ENCODE measurements at regions not wholly inside any gene's neighbourhood (a gene's known extent, or its start where the extent isn't known, plus 50 kb on each side); places are given as distances from the start of the nearest gene placed in this dataset.
A peak's percentile ranks its signal among the peaks of the same experiment; 100 is the strongest.

GRCh38 chr6:95117236-95117635 is 460.1 kb upstream of the MANEA start:
- CTCF ChIA-PET = no interaction called here
- peak; percentile 36; the same call in 1 of the 2 replicates for ATAC-seq

More at GRCh38 chr6:95117236-95117635, 460.1 kb upstream of the MANEA start:
- no TSS peak for BruUV-seq (replicated peaks)
- H3K27ac ChIP-seq (ENCODE audit: low read depth, low read length) = no peak overlapping the region
- ChIA-PET POLR2A (no interaction called here), RAD21 (ENCODE audit: low non-redundant PET in 1 of 2, low total read pairs in 2 of 2, uncharacterized antibody in 2 of 2, unreplicated experiment in 2 of 2) (no interaction called here)
- H3K27me3 ChIP-seq (ENCODE audit: insufficient read depth, low read length) = no peaks in the 10 kb centered on the region
- no peak overlapping the region for H3K4me2 ChIP-seq (ENCODE audit: low read length)
- H3K79me2 ChIP-seq (ENCODE audit: insufficient read depth, low read length) = no peaks in the 10 kb centered on the region
- intact Hi-C loops (cut with micrococcal nuclease) = no loop called here
- no peaks in the 10 kb centered on the region for H3K36me3 ChIP-seq (ENCODE audit: control insufficient read depth in 1 of 2, insufficient read depth in 2 of 2, low read length in 2 of 2)
- no peaks in the 10 kb centered on the region for H3K9me2 ChIP-seq (ENCODE audit: insufficient read depth)
- H3K4me1 ChIP-seq (ENCODE audit: control insufficient read depth in 1 of 2, insufficient read depth in 2 of 2, low read length in 2 of 2) = peaks cover 0 to 5% of the 10 kb centered on the region in 2 experiments; a peak in 2 of 4 replicates
- 0 out of 4 replicates have a peak, but pooled peaks cover 0 to 3% of the 10 kb centered on the region in 2 experiments for H3K9me3 ChIP-seq (ENCODE audit: control insufficient read depth in 1 of 2, insufficient read depth in 1 of 2, low read depth in 1 of 2, low read length in 2 of 2)
- DNase-seq (ENCODE audit: low read depth, low spot score) = peak; percentile 16
- no peak overlapping the region for H3K9ac ChIP-seq (ENCODE audit: low read length)
- no peaks in the 10 kb centered on the region for H4K20me1 ChIP-seq (ENCODE audit: insufficient read depth)
- TF ChIP-seq, protein P1, sequence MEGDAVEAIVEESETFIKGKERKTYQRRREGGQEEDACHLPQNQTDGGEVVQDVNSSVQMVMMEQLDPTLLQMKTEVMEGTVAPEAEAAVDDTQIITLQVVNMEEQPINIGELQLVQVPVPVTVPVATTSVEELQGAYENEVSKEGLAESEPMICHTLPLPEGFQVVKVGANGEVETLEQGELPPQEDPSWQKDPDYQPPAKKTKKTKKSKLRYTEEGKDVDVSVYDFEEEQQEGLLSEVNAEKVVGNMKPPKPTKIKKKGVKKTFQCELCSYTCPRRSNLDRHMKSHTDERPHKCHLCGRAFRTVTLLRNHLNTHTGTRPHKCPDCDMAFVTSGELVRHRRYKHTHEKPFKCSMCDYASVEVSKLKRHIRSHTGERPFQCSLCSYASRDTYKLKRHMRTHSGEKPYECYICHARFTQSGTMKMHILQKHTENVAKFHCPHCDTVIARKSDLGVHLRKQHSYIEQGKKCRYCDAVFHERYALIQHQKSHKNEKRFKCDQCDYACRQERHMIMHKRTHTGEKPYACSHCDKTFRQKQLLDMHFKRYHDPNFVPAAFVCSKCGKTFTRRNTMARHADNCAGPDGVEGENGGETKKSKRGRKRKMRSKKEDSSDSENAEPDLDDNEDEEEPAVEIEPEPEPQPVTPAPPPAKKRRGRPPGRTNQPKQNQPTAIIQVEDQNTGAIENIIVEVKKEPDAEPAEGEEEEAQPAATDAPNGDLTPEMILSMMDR (IDR thresholded peaks at IDR 0.05 in 2 of 3, conservative IDR thresholded peaks at IDR 0.05 in 1 of 3; ENCODE audit: borderline replicate concordance in 1 of 3, insufficient read depth in 1 of 3, low read depth in 2 of 3, low read length in 2 of 3) = no peak
- TF ChIP-seq EZH2phosphoT487 (IDR thresholded peaks at IDR 0.05; ENCODE audit: borderline replicate concordance) (no peak), CEBPB (IDR thresholded peaks at IDR 0.05; ENCODE audit: low read depth) (no peak), EZH2 (IDR thresholded peaks at IDR 0.05) (no peak)
- TF ChIP-seq, protein P2, sequence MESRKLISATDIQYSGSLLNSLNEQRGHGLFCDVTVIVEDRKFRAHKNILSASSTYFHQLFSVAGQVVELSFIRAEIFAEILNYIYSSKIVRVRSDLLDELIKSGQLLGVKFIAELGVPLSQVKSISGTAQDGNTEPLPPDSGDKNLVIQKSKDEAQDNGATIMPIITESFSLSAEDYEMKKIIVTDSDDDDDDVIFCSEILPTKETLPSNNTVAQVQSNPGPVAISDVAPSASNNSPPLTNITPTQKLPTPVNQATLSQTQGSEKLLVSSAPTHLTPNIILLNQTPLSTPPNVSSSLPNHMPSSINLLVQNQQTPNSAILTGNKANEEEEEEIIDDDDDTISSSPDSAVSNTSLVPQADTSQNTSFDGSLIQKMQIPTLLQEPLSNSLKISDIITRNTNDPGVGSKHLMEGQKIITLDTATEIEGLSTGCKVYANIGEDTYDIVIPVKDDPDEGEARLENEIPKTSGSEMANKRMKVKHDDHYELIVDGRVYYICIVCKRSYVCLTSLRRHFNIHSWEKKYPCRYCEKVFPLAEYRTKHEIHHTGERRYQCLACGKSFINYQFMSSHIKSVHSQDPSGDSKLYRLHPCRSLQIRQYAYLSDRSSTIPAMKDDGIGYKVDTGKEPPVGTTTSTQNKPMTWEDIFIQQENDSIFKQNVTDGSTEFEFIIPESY (IDR thresholded peaks at IDR 0.05; ENCODE audit: extremely low read depth, insufficient replicate concordance, low read length) = no peak
- no peak overlapping the region for H2AFZ ChIP-seq (ENCODE audit: low read depth, low read length, poor library complexity, severe bottlenecking)
- H3K4me3 ChIP-seq (replicated peaks in 1 of 2; ENCODE audit: low read depth in 1 of 2, low read length in 2 of 2) = no peak overlapping the region
